ENCODE measurements at regions not wholly inside any gene's neighbourhood (a gene's known extent, or its start where the extent isn't known, plus 50 kb on each side); places are given as distances from the start of the nearest gene placed in this dataset.

DNA sequence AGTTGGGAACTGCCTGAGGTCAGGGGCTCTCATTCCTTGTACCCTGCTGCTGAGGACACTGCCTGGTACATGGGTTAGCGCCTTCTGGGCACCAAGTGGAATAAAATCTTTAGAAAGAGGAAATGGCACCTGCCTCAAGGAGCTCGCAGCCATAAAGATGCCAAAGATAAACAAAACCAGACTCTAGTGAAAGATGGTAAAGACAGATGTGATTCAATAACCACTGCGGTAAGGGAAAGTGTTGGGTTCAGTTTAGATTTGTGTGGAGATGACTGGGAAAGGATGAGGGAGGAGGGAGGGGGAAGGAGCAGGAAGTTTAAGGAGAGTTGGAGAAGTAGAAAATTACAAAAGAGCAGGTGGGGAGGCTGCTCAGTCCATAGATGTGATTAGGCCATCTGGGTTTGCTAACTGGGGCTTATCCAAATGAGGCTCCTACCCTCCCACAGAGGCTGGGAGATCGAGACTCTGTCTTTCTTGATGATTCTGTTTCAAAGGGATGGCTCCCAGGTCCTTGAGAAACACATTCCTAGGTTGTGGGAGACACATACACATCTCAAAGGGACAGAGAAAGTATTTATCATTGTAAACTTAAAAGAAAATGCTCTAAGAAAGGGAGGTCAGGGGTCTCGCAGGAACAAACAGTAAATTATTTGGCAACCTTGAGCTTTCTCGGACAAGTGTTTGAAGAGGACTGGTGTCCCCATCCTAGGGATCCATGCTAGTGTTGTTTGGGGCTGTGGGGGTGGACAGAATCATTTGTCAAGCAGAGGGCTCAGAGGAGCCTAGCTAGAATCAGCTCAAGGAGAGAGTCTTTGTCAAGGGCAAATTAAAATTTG lies 65.7 kb upstream of the MORC3 start:
- H3K4me1 ChIP-seq (ENCODE audit: control insufficient read depth in 1 of 2, low read depth in 2 of 2) = no peaks in the 10 kb centered on the region
- no peak for DNase-seq (ENCODE audit: low spot score)
- H3K27ac ChIP-seq = no peak overlapping the region
- H3K27me3 ChIP-seq (replicated peaks; ENCODE audit: insufficient read depth) = no peaks in the 10 kb centered on the region
- ATAC-seq (ENCODE audit: insufficient number of reproducible peaks, low FRiP score, low read depth) = no peak
- H3K36me3 ChIP-seq = peaks cover 10% of the 10 kb centered on the region
- no peak for TF ChIP-seq CTCF (IDR thresholded peaks at IDR 0.05)
- no peaks in the 10 kb centered on the region for H3K9me3 ChIP-seq
- H3K4me3 ChIP-seq = no peak overlapping the region

DNA sequence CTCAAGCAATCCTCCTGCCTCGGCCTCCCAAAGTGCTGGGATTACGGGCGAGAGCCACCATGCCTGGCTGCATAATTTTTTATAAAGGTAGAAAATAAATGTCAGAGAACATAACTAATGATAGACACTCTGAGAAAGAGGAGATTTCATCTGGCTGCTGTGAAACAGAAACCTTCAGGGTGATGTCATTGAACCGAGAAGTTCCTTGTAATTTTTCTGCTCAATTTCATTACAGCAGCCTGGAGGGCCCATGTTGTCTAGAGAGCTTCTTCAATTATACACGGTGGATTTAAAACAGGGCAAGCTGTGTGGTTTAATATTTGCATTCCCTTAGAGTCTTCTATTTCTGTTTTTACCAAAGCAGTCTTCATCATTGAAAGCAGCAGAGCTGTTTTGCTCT lies 64.3 kb upstream of the MORC3 start:
- ATAC-seq (ENCODE audit: insufficient number of reproducible peaks, low FRiP score, low read depth) = no peak

DNA sequence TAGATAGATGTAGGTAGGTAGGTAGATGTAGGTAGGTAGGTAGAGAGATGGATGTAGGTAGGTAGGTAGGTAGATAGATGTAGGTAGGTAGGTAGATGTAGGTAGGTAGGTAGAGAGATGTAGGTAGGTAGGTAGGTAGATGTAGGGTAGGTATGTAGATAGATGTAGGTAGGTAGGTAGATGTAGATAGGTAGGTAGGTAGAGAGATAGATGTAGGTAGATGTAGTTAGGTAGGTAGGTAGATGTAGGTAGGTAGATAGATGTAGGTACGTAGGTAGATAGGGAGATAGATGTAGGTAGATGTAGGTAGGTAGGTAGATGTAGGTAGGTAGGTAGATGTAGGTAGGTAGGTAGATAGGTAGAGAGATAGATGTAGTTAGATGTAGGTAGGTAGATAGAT lies 62.3 kb upstream of the MORC3 start:
- DNase-seq (ENCODE audit: low spot score) (no peak), ATAC-seq (ENCODE audit: insufficient number of reproducible peaks, low FRiP score, low read depth) (no peak)
- Histone ChIP-seq H3K9me3 (no peaks in the 10 kb centered on the region), H3K27ac (no peak overlapping the region), H3K36me3 (peaks cover 3% of the 10 kb centered on the region), H3K4me1 (ENCODE audit: control insufficient read depth in 1 of 2, low read depth in 2 of 2) (peaks cover 0 to 7% of the 10 kb centered on the region in 2 donors), H3K27me3 (replicated peaks; ENCODE audit: insufficient read depth) (no peaks in the 10 kb centered on the region), H3K4me3 (no peak overlapping the region)
- no peak for TF ChIP-seq CTCF (IDR thresholded peaks at IDR 0.05)

More for the DNA sequence above, 64.3 kb upstream of the MORC3 start:
- no peak for TF ChIP-seq CTCF (IDR thresholded peaks at IDR 0.05)
- H3K27me3 ChIP-seq (replicated peaks; ENCODE audit: insufficient read depth) = no peaks in the 10 kb centered on the region
- no peak overlapping the region for H3K27ac ChIP-seq
- DNase-seq (ENCODE audit: low spot score) = no peak
- peaks cover 0 to 7% of the 10 kb centered on the region in 2 donors for H3K4me1 ChIP-seq (ENCODE audit: control insufficient read depth in 1 of 2, low read depth in 2 of 2)
- peaks cover 2% of the 10 kb centered on the region for H3K36me3 ChIP-seq
- no peaks in the 10 kb centered on the region for H3K9me3 ChIP-seq
- H3K4me3 ChIP-seq = no peak overlapping the region

- peak; percentile 87 for ATAC-seq (ENCODE audit: insufficient number of reproducible peaks, low FRiP score, low read depth)
- TF ChIP-seq CTCF (IDR thresholded peaks at IDR 0.05) = peak; percentile 74
- DNase-seq (ENCODE audit: low spot score) = no peak
- Histone ChIP-seq H3K27me3 (replicated peaks; ENCODE audit: insufficient read depth) (no peaks in the 10 kb centered on the region), H3K4me1 (ENCODE audit: control insufficient read depth in 1 of 2, low read depth in 2 of 2) (peaks cover 0 to 7% of the 10 kb centered on the region in 2 donors), H3K27ac (peak overlapping the region; percentile 61 to 75), H3K36me3 (peaks cover 3% of the 10 kb centered on the region), H3K9me3 (no peaks in the 10 kb centered on the region), H3K4me3 (peak overlapping the region; percentile 75)
Measured at GRCh38 chr21:36260030-36260787, 59.8 kb upstream of the MORC3 start.

DNA sequence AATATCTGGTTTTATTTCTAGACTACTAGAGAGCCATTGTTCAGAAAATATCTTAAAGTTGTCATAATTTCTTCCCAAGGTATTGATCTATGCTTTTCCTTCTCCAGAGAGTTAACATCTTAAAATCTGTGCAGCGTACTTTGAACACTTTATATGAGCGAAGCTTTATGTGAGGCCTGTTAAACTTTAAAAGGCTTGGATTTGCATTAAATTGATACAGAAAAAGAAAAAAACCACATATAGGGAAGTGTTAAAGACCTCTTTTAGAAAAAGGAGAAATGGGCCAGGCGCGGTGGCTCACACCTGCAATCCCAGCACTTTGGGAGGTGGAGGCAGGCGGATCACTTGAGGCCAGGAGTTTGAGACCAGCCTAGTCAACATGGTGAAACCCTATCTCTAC lies 59.2 kb upstream of the MORC3 start:
- DNase-seq (ENCODE audit: low spot score) (no peak), ATAC-seq (ENCODE audit: insufficient number of reproducible peaks, low FRiP score, low read depth) (no peak)
- Histone ChIP-seq H3K4me3 (peak overlapping the region; percentile 75), H3K36me3 (peaks cover 3% of the 10 kb centered on the region), H3K4me1 (ENCODE audit: control insufficient read depth in 1 of 2, low read depth in 2 of 2) (peaks cover 0 to 7% of the 10 kb centered on the region in 2 donors), H3K27me3 (replicated peaks; ENCODE audit: insufficient read depth) (no peaks in the 10 kb centered on the region), H3K27ac (no peak overlapping the region), H3K9me3 (no peaks in the 10 kb centered on the region)
- no peak for TF ChIP-seq CTCF (IDR thresholded peaks at IDR 0.05)
